Inflammatory macrophage treated with lipopolysaccharide for 4 hours (primary cell): ENCODE measurements at regions not wholly inside any gene's neighbourhood (a gene's known extent, or its start where the extent isn't known, plus 50 kb on each side); places are given as distances from the start of the nearest gene placed in this dataset.
A peak's percentile ranks its signal among the peaks of the same experiment; 100 is the strongest.

Experiments
- DNase-seq: peaks from one replicate; pipeline ENCODE4 v3.0.0-alpha.2; 2020

GRCh38 chr1:239209591-239209990 is 176.8 kb upstream of the CHRM3 start:
- no peak for DNase-seq

GRCh38 chr1:239204401-239204800 is 182.0 kb upstream of the CHRM3 start:
- DNase-seq: no peak

GRCh38 chr1:239197871-239198270 is 188.5 kb upstream of the CHRM3 start:
- DNase-seq: no peak

- DNase-seq: no peak
Measured at GRCh38 chr1:239189998-239190512, 196.3 kb upstream of the CHRM3 start.

GRCh38 chr1:239186487-239186886 is 199.9 kb upstream of the CHRM3 start:
- DNase-seq: no peak

GRCh38 chr1:239185245-239185619 is 201.1 kb upstream of the CHRM3 start:
- DNase-seq: no peak

GRCh38 chr1:239184561-239185244 is 201.7 kb upstream of the CHRM3 start:
- no peak for DNase-seq

GRCh38 chr1:239178961-239179360 is 207.4 kb upstream of the CHRM3 start:
- DNase-seq: no peak

GRCh38 chr1:239174880-239175279 is 211.5 kb upstream of the CHRM3 start:
- no peak for DNase-seq

GRCh38 chr1:239170828-239171227 is 215.5 kb upstream of the CHRM3 start:
- no peak for DNase-seq

- no peak for DNase-seq
Measured at GRCh38 chr1:239169276-239169675, 217.1 kb upstream of the CHRM3 start.

GRCh38 chr1:239164451-239165180 is 221.8 kb upstream of the CHRM3 start:
- no peak for DNase-seq

GRCh38 chr1:239155466-239156091 is 230.8 kb upstream of the CHRM3 start:
- no peak for DNase-seq

- DNase-seq: no peak
Measured at GRCh38 chr1:239151937-239152336, 234.4 kb upstream of the CHRM3 start.

GRCh38 chr1:239140968-239141367 is 245.4 kb upstream of the CHRM3 start:
- no peak for DNase-seq

- DNase-seq: no peak
Measured at GRCh38 chr1:239139801-239140200, 246.6 kb upstream of the CHRM3 start.

- peak; percentile 22 for DNase-seq
Measured at GRCh38 chr1:239128541-239128940, 257.8 kb upstream of the CHRM3 start.

- DNase-seq: peak; percentile 39
Measured at GRCh38 chr1:239126884-239127283, 259.5 kb upstream of the CHRM3 start.

GRCh38 chr1:239125893-239126292 is 260.5 kb upstream of the CHRM3 start:
- DNase-seq: no peak

- DNase-seq: no peak
Measured at GRCh38 chr1:239125027-239125426, 261.3 kb upstream of the CHRM3 start.

- DNase-seq: peak; percentile 15
Measured at GRCh38 chr1:239123260-239123659, 263.1 kb upstream of the CHRM3 start.

GRCh38 chr1:239112101-239112935 is 274.1 kb upstream of the CHRM3 start:
- no peak for DNase-seq

GRCh38 chr1:239107676-239108075 is 278.7 kb upstream of the CHRM3 start:
- no peak for DNase-seq
